HG02870 (cell line): ENCODE measurements at regions not wholly inside any gene's neighbourhood (a gene's known extent, or its start where the extent isn't known, plus 50 kb on each side); places are given as distances from the start of the nearest gene placed in this dataset.
A peak's percentile ranks its signal among the peaks of the same experiment; 100 is the strongest.
"Not testable (repeated sequence)": the region's sequence is repeated elsewhere in the genome, so short reads cannot be mapped to it uniquely, and the experiment has no call there.

Experiments used
- ATAC-seq: cut with Tn5 transposase; IDR thresholded peaks from one replicate; pipeline ENCODE4 v1.9.1; 2021; ENCODE audit warnings: mild to moderate bottlenecking, moderate library complexity; ENCODE audit not compliant: unreplicated experiment

GRCh38 chr6:120931520-120932180 lies 402.6 kb downstream of the TBC1D32 start:
- ATAC-seq, result not testable (repeated sequence)

- ATAC-seq, result not testable (repeated sequence)
These were observed 403.8 kb downstream of the TBC1D32 start for GRCh38 chr6:120930500-120930899.

- no peak for ATAC-seq
These were observed 410.1 kb downstream of the TBC1D32 start for GRCh38 chr6:120924214-120924613.

GRCh38 chr6:120918137-120918536 lies 416.1 kb downstream of the TBC1D32 start:
- ATAC-seq, result no peak

GRCh38 chr6:120916844-120917243 lies 417.4 kb downstream of the TBC1D32 start:
- ATAC-seq, result no peak

GRCh38 chr6:120913486-120913885 lies 420.8 kb downstream of the TBC1D32 start:
- ATAC-seq, result no peak

- no peak for ATAC-seq
These were observed 425.5 kb downstream of the TBC1D32 start for GRCh38 chr6:120908767-120909166.

GRCh38 chr6:120903836-120904235 lies 430.4 kb downstream of the TBC1D32 start:
- no peak for ATAC-seq

GRCh38 chr6:120899932-120900331 lies 434.3 kb downstream of the TBC1D32 start:
- peak; percentile 63 for ATAC-seq

- ATAC-seq, result no peak
These were observed 440.2 kb downstream of the TBC1D32 start for GRCh38 chr6:120894077-120894476.

GRCh38 chr6:120876931-120877330 lies 457.3 kb downstream of the TBC1D32 start:
- ATAC-seq, result no peak

GRCh38 chr6:120876424-120876823 lies 457.9 kb downstream of the TBC1D32 start:
- peak; percentile 47 for ATAC-seq

GRCh38 chr6:120875900-120876299 lies 458.4 kb downstream of the TBC1D32 start:
- no peak for ATAC-seq

GRCh38 chr6:120874422-120874821 lies 459.9 kb downstream of the TBC1D32 start:
- no peak for ATAC-seq

- no peak for ATAC-seq
These were observed 461.0 kb downstream of the TBC1D32 start for GRCh38 chr6:120873125-120873865.

GRCh38 chr6:120872262-120872578 lies 462.1 kb downstream of the TBC1D32 start:
- ATAC-seq, result no peak

GRCh38 chr6:120871416-120872261 lies 462.6 kb downstream of the TBC1D32 start:
- no peak for ATAC-seq

- no peak for ATAC-seq
These were observed 464.9 kb downstream of the TBC1D32 start for GRCh38 chr6:120869397-120869796.

- ATAC-seq, result no peak
These were observed 476.9 kb downstream of the TBC1D32 start for GRCh38 chr6:120857422-120857821.

GRCh38 chr6:120854583-120854982 lies 479.7 kb downstream of the TBC1D32 start:
- ATAC-seq, result no peak

- no peak for ATAC-seq
These were observed 480.8 kb downstream of the TBC1D32 start for GRCh38 chr6:120853489-120853888.
